ENCODE measurements at regions not wholly inside any gene's neighbourhood (a gene's known extent, or its start where the extent isn't known, plus 50 kb on each side); places are given as distances from the start of the nearest gene placed in this dataset.

GRCh38 chr2:15820927-15821326, 119.4 kb upstream of the MYCN start:
- TF ChIP-seq CTCF (IDR thresholded peaks at IDR 0.05; ENCODE audit: insufficient read depth, low read depth, low read length) (no peak), EZH2 (IDR thresholded peaks at IDR 0.05; ENCODE audit: insufficient read depth, low read length) (no peak)

Data from astrocyte (in vitro differentiated cells and primary cell).